ENCODE measurements at regions not wholly inside any gene's neighbourhood (a gene's known extent, or its start where the extent isn't known, plus 50 kb on each side); places are given as distances from the start of the nearest gene placed in this dataset.

- no peak for TF ChIP-seq CTCF (IDR thresholded peaks at IDR 0.05; ENCODE audit: extremely low read depth, missing control alignments)
- no peak for DNase-seq (ENCODE audit: low spot score)
Measured at GRCh38 chr14:104373855-104374717, 205.5 kb upstream of the C14orf180 start.

GRCh38 chr14:104374718-104375080 is 204.9 kb upstream of the C14orf180 start:
- TF ChIP-seq CTCF (IDR thresholded peaks at IDR 0.05; ENCODE audit: extremely low read depth, missing control alignments): no peak
- no peak for DNase-seq (ENCODE audit: low spot score)

DNA sequence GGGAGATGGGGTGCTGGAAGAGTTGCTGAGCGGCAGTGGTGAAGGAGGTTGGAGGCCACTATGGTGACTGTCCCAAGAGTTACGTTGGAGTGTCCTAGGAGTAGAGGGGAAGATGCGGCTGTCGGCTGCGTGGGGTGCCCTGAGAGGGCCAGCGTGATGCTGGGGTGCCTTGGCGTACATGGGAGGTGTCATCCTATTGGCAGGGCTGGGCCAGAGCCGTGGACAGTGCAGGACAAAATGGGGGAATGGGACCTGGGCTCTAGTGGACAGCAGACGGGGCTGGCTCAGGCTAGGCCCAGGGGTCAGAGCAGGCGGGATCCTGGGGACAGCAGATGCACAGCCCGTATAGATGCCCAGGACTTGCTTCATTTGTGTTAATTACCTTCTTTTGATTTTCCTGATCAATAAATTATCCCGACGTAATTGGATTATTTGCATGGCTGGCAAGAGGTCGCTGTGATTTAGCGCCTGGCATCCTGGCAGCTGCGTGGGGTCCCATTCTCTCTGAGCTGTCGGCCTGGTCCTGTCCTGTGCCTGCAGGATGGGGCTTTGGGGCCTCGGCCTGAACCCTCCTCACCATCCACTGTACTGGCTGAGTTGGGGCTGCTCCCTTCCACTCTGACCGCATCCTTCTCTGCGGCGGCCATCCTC is 203.9 kb upstream of the C14orf180 start:
- no peak for DNase-seq (ENCODE audit: low spot score)
- no peak for TF ChIP-seq CTCF (IDR thresholded peaks at IDR 0.05; ENCODE audit: extremely low read depth, missing control alignments)

- TF ChIP-seq CTCF (IDR thresholded peaks at IDR 0.05; ENCODE audit: extremely low read depth, missing control alignments): no peak
- no peak for DNase-seq (ENCODE audit: low spot score)
Measured at GRCh38 chr14:104376202-104377140, 203.1 kb upstream of the C14orf180 start.

DNA sequence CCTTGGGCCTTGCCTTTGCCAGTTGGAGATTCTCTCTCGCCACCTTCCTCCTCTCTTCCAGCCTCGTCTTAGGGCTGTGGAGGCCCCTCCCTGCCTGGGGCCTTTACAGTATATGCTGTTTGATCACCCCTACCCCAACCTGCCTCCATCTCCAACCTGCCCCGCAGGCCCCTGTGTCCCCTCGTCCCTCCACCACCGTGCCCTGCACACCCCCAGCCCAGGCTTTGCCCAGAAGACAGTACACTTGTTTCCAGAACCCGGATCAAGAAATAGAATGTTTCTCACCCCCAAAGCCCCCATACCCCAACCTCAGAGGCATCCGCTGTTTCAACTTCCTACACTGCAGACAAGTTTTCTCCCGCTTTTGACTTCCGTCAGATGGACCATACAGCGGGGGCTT is 202.3 kb upstream of the C14orf180 start:
- DNase-seq (ENCODE audit: low spot score): no peak

DNA sequence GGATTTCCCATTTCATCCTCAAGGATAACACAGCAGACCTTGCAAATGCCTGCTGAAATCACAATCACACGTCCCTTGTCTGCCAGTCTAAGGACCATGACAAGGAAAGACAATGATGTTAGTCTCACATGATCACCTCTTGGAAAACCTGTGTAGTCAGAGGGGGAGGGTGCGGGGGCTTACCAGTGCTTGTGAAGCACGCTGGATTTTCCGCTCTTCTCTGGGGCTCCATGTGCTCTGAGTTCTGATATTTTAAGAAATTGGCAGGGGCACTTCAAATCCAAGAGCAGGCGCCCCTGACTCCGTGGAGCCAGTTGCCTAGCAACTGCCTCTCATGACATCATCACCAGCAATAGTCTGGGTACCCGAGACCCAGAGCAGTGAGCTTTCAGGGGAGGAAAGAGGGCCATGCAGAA is 200.9 kb upstream of the C14orf180 start:
- DNase-seq (ENCODE audit: low spot score): no peak
- TF ChIP-seq CTCF (IDR thresholded peaks at IDR 0.05; ENCODE audit: extremely low read depth, missing control alignments): no peak

More for the DNA sequence above, 202.3 kb upstream of the C14orf180 start:
- TF ChIP-seq CTCF (IDR thresholded peaks at IDR 0.05; ENCODE audit: extremely low read depth, missing control alignments): no peak

Measured in GM20000 (cell line).